ENCODE measurements at regions not wholly inside any gene's neighbourhood (a gene's known extent, or its start where the extent isn't known, plus 50 kb on each side); places are given as distances from the start of the nearest gene placed in this dataset.

GRCh38 chr1:184187097-184187496 is 135.6 kb downstream of the TSEN15 start:
- H3K4me3 ChIP-seq (ENCODE audit: low read depth, low read length), result no peak overlapping the region
- DNase-seq (ENCODE audit: low read depth), result no peak
- TF ChIP-seq CTCF (IDR thresholded peaks at IDR 0.05; ENCODE audit: insufficient read depth, low read length), result no peak

- no peak overlapping the region for H3K4me3 ChIP-seq (ENCODE audit: low read depth, low read length)
- DNase-seq (ENCODE audit: low read depth), result no peak
- TF ChIP-seq CTCF (IDR thresholded peaks at IDR 0.05; ENCODE audit: insufficient read depth, low read length), result no peak
These were observed 136.5 kb downstream of the TSEN15 start for GRCh38 chr1:184188037-184188436.

- DNase-seq (ENCODE audit: low read depth), result peak; percentile 15
- no peak overlapping the region for H3K4me3 ChIP-seq (ENCODE audit: low read depth, low read length)
- TF ChIP-seq CTCF (IDR thresholded peaks at IDR 0.05; ENCODE audit: insufficient read depth, low read length), result no peak
These were observed 137.8 kb downstream of the TSEN15 start for GRCh38 chr1:184189361-184189760.

- no peak overlapping the region for H3K4me3 ChIP-seq (ENCODE audit: low read depth, low read length)
- no peak for TF ChIP-seq CTCF (IDR thresholded peaks at IDR 0.05; ENCODE audit: insufficient read depth, low read length)
- DNase-seq (ENCODE audit: low read depth), result peak; percentile 2
These were observed 139.1 kb downstream of the TSEN15 start for GRCh38 chr1:184190616-184191015.

GRCh38 chr1:184191181-184191621 is 139.7 kb downstream of the TSEN15 start:
- no peak for TF ChIP-seq CTCF (IDR thresholded peaks at IDR 0.05; ENCODE audit: insufficient read depth, low read length)
- H3K4me3 ChIP-seq (ENCODE audit: low read depth, low read length), result no peak overlapping the region
- peak; percentile 93 for DNase-seq (ENCODE audit: low read depth)

GRCh38 chr1:184192796-184193195 is 141.3 kb downstream of the TSEN15 start:
- no peak for DNase-seq (ENCODE audit: low read depth)
- no peak overlapping the region for H3K4me3 ChIP-seq (ENCODE audit: low read depth, low read length)
- no peak for TF ChIP-seq CTCF (IDR thresholded peaks at IDR 0.05; ENCODE audit: insufficient read depth, low read length)

GRCh38 chr1:184193451-184193850 is 141.9 kb downstream of the TSEN15 start:
- no peak overlapping the region for H3K4me3 ChIP-seq (ENCODE audit: low read depth, low read length)
- no peak for DNase-seq (ENCODE audit: low read depth)
- TF ChIP-seq CTCF (IDR thresholded peaks at IDR 0.05; ENCODE audit: insufficient read depth, low read length), result no peak

Data from fibroblast of the aortic adventitia (primary cell).